ENCODE measurements at regions not wholly inside any gene's neighbourhood (a gene's known extent, or its start where the extent isn't known, plus 50 kb on each side); places are given as distances from the start of the nearest gene placed in this dataset.
"Not testable (repeated sequence)": the region's sequence is repeated elsewhere in the genome, so short reads cannot be mapped to it uniquely, and the experiment has no call there.

- TF ChIP-seq, protein P1, sequence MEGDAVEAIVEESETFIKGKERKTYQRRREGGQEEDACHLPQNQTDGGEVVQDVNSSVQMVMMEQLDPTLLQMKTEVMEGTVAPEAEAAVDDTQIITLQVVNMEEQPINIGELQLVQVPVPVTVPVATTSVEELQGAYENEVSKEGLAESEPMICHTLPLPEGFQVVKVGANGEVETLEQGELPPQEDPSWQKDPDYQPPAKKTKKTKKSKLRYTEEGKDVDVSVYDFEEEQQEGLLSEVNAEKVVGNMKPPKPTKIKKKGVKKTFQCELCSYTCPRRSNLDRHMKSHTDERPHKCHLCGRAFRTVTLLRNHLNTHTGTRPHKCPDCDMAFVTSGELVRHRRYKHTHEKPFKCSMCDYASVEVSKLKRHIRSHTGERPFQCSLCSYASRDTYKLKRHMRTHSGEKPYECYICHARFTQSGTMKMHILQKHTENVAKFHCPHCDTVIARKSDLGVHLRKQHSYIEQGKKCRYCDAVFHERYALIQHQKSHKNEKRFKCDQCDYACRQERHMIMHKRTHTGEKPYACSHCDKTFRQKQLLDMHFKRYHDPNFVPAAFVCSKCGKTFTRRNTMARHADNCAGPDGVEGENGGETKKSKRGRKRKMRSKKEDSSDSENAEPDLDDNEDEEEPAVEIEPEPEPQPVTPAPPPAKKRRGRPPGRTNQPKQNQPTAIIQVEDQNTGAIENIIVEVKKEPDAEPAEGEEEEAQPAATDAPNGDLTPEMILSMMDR (IDR thresholded peaks at IDR 0.05): no peak
- DNase-seq (ENCODE audit: low spot score): no peak
- ATAC-seq (ENCODE audit: low FRiP score): no peak
Observed at GRCh38 chr13:64633948-64634347, 2596.2 kb downstream of the PCDH9 start.

GRCh38 chr13:64627654-64628053, 2602.5 kb downstream of the PCDH9 start:
- ATAC-seq (ENCODE audit: low FRiP score) (no peak), DNase-seq (ENCODE audit: low spot score) (no peak)
- TF ChIP-seq, protein P1 (IDR thresholded peaks at IDR 0.05): no peak

- ATAC-seq (ENCODE audit: low FRiP score): no peak
- TF ChIP-seq, protein P1 (IDR thresholded peaks at IDR 0.05): no peak
- DNase-seq (ENCODE audit: low spot score): no peak
Observed at GRCh38 chr13:64626105-64626504, 2604.0 kb downstream of the PCDH9 start.

DNA sequence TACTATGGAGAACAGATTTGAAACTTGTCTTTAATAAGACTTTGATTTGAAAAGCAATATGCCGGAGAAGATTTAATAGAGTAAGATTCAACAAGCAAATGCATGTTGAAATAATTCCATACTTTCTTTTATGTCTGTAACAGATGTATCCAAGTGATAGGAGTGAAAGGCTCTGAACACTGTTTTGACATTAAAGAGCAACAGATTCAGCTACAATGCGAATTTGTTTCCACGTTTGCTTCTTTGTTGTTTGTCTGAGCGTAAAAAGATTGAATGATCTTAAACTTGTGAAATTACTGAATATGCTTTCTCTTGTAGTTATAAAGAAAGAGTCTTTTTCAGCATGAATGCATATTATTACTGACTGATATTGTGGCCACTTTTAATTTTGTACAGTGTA, 2612.9 kb downstream of the PCDH9 start:
- no peak for ATAC-seq (ENCODE audit: low FRiP score)
- no peak for DNase-seq (ENCODE audit: low spot score)
- TF ChIP-seq, protein P1 (IDR thresholded peaks at IDR 0.05): no peak

GRCh38 chr13:64591971-64592370, 2638.2 kb downstream of the PCDH9 start:
- DNase-seq (ENCODE audit: low spot score) (no peak), ATAC-seq (ENCODE audit: low FRiP score) (no peak)
- TF ChIP-seq, protein P1 (IDR thresholded peaks at IDR 0.05): no peak

DNA sequence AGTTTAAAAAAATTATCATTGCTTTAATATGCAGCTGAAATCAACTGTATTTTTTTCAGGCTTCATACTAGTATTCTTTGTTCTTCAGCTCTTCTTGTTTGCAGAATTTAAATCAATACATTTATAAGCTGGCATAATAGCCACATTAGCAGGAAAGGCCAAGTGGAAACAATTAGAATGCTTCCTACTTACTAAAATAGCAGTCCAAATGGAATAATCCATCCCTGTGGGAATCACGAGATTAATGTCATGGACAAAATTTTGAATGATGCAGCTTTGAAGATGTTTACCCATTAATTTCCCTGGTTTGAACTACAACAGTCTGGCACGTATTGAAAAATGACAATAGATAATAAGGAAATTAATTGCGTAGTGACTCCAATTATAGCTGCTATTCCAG, 2650.8 kb downstream of the PCDH9 start:
- ATAC-seq (ENCODE audit: low FRiP score) (no peak), DNase-seq (ENCODE audit: low spot score) (no peak)
- TF ChIP-seq, protein P1 (IDR thresholded peaks at IDR 0.05): no peak

DNA sequence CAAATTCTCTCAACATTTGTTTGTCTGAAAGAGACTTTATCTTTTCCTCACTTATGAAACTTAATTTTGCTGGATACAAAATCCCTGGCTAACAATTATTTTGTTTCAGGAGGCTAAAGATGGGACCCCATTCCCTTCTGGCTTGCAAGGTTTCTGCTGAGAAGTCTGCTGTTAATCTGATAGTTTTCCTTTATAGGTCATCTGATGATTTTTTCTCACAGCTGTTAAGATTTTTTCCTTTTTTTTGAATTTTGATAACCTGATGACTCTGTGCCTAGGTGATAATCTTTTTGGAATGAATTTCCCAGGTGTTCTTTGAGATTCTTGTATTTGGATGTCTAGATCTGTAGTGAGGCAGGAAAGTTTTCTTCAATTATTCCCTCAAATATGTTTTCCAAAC, 2661.4 kb downstream of the PCDH9 start:
- DNase-seq (ENCODE audit: low spot score) (no peak), ATAC-seq (ENCODE audit: low FRiP score) (no peak)

GRCh38 chr13:64558031-64558430, 2672.1 kb downstream of the PCDH9 start:
- DNase-seq (ENCODE audit: low spot score); ATAC-seq (ENCODE audit: low FRiP score): not testable (repeated sequence)

More for the DNA sequence above, 2661.4 kb downstream of the PCDH9 start:
- TF ChIP-seq, protein P1 (IDR thresholded peaks at IDR 0.05): no peak

Measured in omental fat pad (tissue), 3 donors.